Epithelial cell of esophagus (primary cell): ENCODE measurements at regions not wholly inside any gene's neighbourhood (a gene's known extent, or its start where the extent isn't known, plus 50 kb on each side); places are given as distances from the start of the nearest gene placed in this dataset.

Experiments used
- DNase-seq: peaks from one replicate; pipeline ENCODE4 v3.0.0; 2010; ENCODE audit warnings: low read depth
- H3K4me3 ChIP-seq: 2 replicates; pipeline ENCODE4 v1.5.1; 2011; ENCODE audit warnings: mild to moderate bottlenecking, low read length, control low read depth
- TF ChIP-seq, protein P1 (sequence below): IDR thresholded peaks from 2 replicates; pipeline ENCODE4 v1.5.1; 2011; ENCODE audit warnings: low read depth, mild to moderate bottlenecking, low read length, control low read depth, inconsistent platforms; ENCODE audit not compliant: insufficient read depth; ENCODE audit errors: missing control alignments

DNA sequence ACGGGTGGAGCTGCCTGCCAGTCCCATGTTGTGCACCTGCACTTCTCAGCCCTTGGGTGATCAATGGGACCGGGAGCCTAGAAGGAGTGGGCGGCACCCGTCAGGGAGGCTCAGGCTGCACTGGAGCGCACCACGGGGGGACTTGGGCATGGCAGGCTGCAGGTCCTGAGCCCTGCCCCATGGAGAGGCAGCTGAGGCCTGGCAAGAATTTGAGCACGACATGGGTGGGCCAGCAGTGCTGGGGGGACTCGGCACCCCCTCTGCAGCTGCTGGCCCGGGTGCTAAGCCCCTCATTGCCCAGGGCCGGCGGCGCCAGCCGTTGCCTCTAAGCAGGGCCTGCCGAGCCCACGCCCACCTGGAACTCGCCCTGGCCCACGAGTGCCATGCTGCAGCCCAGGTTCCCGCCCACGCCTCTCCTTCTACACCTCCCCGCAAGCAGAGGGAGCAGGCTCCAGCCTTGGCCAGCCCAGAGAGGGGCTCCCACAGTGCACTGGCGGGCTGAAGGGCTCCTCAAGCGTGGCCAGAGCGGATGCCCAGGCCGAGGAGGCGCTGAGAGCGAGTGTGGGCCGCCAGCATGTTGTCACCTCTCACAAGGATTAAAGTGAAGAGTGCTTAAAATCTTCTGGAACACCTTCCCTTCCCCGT is 372.0 kb downstream of the ETS1 start:
- no peak overlapping the region for H3K4me3 ChIP-seq
- DNase-seq = no peak
- TF ChIP-seq, protein P1, sequence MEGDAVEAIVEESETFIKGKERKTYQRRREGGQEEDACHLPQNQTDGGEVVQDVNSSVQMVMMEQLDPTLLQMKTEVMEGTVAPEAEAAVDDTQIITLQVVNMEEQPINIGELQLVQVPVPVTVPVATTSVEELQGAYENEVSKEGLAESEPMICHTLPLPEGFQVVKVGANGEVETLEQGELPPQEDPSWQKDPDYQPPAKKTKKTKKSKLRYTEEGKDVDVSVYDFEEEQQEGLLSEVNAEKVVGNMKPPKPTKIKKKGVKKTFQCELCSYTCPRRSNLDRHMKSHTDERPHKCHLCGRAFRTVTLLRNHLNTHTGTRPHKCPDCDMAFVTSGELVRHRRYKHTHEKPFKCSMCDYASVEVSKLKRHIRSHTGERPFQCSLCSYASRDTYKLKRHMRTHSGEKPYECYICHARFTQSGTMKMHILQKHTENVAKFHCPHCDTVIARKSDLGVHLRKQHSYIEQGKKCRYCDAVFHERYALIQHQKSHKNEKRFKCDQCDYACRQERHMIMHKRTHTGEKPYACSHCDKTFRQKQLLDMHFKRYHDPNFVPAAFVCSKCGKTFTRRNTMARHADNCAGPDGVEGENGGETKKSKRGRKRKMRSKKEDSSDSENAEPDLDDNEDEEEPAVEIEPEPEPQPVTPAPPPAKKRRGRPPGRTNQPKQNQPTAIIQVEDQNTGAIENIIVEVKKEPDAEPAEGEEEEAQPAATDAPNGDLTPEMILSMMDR = no peak

DNA sequence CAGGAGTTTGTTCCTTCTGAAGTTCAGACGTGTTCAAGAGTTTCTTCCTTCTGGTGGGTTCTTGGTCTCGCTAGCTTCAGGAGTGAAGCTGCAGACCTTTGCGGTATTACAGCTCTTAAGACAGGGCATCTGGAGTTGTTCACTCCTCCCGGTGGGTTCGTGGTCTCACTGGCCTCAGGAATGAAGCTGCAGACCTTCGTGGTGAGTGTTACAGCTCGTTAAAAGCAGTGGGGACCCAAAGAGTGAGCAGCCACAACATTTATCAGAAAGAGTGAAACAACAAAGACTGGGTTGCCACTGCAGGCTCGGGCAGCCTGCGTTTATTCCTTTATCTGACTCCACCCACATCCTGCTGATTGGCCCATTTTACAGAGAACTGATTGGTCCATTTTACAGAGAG is 373.1 kb downstream of the ETS1 start:
- DNase-seq = no peak
- TF ChIP-seq, protein P1 = no peak
- no peak overlapping the region for H3K4me3 ChIP-seq

DNA sequence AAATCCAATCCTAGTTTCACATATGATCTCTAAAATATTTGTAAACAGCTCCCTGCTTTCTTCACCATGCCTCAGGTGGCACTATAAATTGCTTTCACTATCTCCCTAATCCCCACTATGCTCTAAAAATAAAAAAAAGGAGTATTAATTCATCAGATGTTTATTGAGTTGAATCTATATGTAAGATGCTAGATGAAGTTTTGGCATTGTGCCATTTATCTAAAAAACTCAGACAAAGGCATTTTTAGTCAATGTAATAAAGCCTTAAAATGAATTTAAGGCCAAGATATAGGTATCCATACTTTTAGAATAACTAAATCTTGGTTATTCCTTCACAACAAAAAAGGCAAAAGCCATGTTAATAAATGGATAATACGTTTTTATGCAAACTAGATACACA is 373.9 kb downstream of the ETS1 start:
- no peak for DNase-seq
- no peak overlapping the region for H3K4me3 ChIP-seq
- TF ChIP-seq, protein P1 = no peak

DNA sequence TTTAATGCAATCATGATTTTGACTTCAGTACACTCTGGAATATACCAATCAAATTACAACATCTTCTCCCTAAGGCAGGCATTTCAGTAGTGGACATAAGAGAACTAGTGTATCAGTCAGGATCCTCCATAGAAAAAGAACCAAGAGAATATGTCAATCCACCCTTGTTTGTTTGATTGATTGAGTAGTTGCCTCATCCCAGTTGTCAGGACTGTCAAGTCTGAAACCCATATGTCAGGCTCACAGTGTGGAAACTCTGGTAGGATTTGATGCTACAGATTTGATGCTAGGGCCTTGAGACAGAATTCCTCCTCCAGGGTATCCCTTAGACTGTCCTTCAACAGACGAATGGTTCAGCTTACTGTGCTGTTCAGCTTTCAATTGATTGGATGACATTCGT is 375.0 kb downstream of the ETS1 start:
- no peak overlapping the region for H3K4me3 ChIP-seq
- TF ChIP-seq, protein P1 = no peak
- DNase-seq = no peak

DNA sequence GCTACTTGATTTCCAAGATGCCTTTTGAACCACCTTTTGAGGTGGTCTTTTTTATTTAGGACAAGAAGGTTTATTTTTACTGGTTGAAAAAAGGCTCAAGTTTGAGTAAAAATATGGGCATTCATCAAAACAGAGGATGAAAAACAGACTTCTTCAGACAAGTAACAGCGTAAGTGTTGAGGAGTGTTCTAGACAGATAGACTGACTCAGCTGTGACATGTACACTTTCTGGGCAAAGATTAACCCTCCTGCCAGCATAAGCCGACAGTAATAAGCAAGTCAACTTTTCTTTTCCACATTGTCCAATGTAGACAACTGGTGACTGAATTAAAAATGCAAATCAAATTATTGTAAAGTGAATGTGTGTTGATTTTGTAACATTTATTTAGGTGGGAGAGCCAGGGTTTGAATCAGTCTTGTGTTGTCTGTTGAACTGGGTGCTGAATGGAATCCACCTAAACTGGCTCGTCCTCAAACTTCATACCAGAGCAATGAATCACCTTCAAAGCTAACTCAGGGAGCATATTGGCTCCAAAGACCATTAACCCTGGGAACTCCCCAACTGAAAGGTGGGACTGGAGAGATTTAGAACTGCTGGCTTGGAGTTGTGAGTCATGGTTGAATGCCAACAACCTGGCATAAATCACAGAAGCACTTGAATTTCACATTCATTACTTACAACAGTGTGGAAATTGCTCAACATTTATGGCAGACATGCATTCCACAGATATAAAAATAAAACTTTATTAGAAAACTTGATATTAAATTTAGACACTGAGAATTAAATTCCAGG is 377.0 kb downstream of the ETS1 start:
- TF ChIP-seq, protein P1 = no peak
- H3K4me3 ChIP-seq = no peak overlapping the region
- peak; percentile 100 for DNase-seq

DNA sequence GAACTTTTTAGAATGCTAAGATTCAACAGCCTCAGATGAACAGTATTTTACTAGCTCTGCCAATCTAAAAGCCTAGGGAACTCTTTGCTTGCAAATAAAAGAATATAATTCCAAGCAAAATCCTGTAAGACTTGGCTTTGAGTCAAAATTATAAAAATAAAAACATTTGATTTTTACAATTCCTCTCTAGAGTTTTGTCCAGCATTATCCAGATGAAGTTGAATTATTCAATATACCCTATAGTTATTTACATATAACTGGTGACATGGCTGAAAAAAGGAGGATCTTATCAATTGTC is 378.3 kb downstream of the ETS1 start:
- no peak overlapping the region for H3K4me3 ChIP-seq
- DNase-seq = no peak
- TF ChIP-seq, protein P1 = no peak

DNA sequence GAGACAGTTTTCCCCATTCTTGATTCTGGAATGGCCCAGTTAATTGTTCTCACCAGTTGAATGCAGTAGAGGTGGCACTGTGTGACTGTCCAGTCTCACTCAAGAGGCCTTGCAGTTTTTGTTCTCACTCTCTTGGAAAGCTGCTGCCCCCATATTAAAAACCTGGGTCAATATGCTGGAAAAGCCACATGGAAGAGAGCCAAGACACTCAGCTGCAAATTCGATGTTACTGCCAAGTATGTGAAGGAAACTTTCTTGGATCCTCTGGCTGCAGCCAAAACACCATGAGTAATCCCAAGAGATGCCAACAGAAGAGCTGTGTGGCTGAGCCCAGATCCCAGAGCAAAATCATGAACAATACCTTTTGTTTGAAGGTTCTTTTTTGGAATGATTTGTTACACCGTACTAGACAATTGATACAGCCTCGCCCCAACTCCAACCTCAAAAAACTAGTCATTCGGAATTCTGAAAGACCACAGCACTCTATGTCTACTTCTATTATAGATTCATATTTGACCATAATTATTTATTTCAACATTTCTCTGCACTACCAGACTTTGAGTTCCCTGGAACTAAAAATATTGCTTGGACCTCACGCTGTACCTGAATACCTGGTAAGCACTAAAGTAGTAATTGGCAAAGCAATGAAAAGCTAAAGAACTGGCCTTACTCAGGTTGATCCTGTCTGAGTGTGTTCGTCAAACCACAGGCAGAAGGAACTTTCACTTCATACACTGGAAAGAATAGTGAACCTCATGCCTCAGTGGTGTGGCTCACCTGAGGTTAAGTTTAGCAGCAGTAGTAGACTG is 378.8 kb downstream of the ETS1 start:
- peak; percentile 93 for DNase-seq
- TF ChIP-seq, protein P1 = no peak
- H3K4me3 ChIP-seq = no peak overlapping the region
